ENCODE measurements at regions not wholly inside any gene's neighbourhood (a gene's known extent, or its start where the extent isn't known, plus 50 kb on each side); places are given as distances from the start of the nearest gene placed in this dataset.

GRCh38 chr4:107419052-107419451, 301.0 kb downstream of the PAPSS1 start:
- no peak for TF ChIP-seq RAD21 (conservative IDR thresholded peaks at IDR 0.05)
- TF ChIP-seq EZH2 (IDR thresholded peaks at IDR 0.05; ENCODE audit: borderline replicate concordance, insufficient read depth, low read length, poor library complexity, severe bottlenecking) = no peak
- TF ChIP-seq CTCF (IDR thresholded peaks at IDR 0.05; ENCODE audit: poor library complexity, severe bottlenecking) = no peak

Data from neural cell (in vitro differentiated cells).